ENCODE measurements at regions not wholly inside any gene's neighbourhood (a gene's known extent, or its start where the extent isn't known, plus 50 kb on each side); places are given as distances from the start of the nearest gene placed in this dataset.

DNA sequence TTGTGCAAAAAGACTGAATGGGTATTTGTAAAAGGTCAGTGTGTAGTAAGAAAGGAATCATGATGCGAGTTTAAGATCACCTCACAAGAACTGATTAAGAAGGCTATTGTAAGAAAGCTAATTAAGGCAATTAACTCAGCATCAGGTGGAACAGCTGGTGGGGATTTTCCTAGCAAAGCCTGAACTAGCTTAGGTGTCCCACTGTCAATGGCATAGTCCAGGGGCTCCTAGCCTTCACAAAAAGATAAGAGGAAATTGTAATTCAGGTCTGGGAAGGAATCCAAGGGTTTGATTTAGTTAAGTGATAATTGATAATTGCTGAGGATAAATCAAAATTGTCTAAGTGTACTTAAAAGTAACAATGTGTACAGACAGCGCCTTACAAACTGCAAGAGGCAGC is 901.6 kb downstream of the TUSC7 start:
- no peak for TF ChIP-seq EZH2 (IDR thresholded peaks at IDR 0.05; ENCODE audit: insufficient read depth, poor library complexity, severe bottlenecking)
- TF ChIP-seq EZH2phosphoT487 (IDR thresholded peaks at IDR 0.05; ENCODE audit: insufficient read depth, low read depth) = no peak

Measured in GM23248 (cell line).